ENCODE measurements at regions not wholly inside any gene's neighbourhood (a gene's known extent, or its start where the extent isn't known, plus 50 kb on each side); places are given as distances from the start of the nearest gene placed in this dataset.

- TF ChIP-seq CTCF (IDR thresholded peaks at IDR 0.05; ENCODE audit: low read depth, low read length) (no peak), EZH2phosphoT487 (IDR thresholded peaks at IDR 0.05; ENCODE audit: low read depth) (no peak)
Measured at GRCh38 chr5:29548262-29548661, 1645.2 kb upstream of the CDH6 start.

Measured in OCI-LY3 (cell line).